Mammary epithelial cell (primary cell): ENCODE measurements at regions not wholly inside any gene's neighbourhood (a gene's known extent, or its start where the extent isn't known, plus 50 kb on each side); places are given as distances from the start of the nearest gene placed in this dataset.

Source experiments
- CTCF ChIP-seq, 2 donors: IDR thresholded peaks in 1 of 2; conservative IDR thresholded peaks in 1 of 2; 2 replicates each; pipeline ENCODE4 v1.5.1; 2011 to 2012; ENCODE audit warnings: inconsistent platforms in 2 of 2, low read length in 2 of 2, mild to moderate bottlenecking in 2 of 2, control low read depth in 1 of 2, low read depth in 1 of 2; ENCODE audit not compliant: insufficient read depth in 1 of 2; ENCODE audit errors: extremely low read depth in 1 of 2
- EZH2 ChIP-seq: IDR thresholded peaks from 2 replicates; pipeline ENCODE4 v1.6.1; 2012; ENCODE audit warnings: low read length, inconsistent platforms, borderline replicate concordance

GRCh38 chr1:82268826-82269225 is 468.1 kb downstream of the ADGRL2 start:
- no peak for TF ChIP-seq CTCF (conservative IDR thresholded peaks at IDR 0.05 in 1 of 2, IDR thresholded peaks at IDR 0.05 in 1 of 2; ENCODE audit: extremely low read depth in 1 of 2, insufficient read depth in 1 of 2, low read depth in 1 of 2, low read length in 2 of 2)
- no peak for TF ChIP-seq EZH2
